HEK293T (cell line): ENCODE measurements at regions not wholly inside any gene's neighbourhood (a gene's known extent, or its start where the extent isn't known, plus 50 kb on each side); places are given as distances from the start of the nearest gene placed in this dataset.

ENCODE experiments used
- ARNT ChIP-seq: fragments of 450-650 bp; IDR thresholded peaks from 2 replicates; pipeline ENCODE4 v1.6.1; 2017; ENCODE audit warnings: mild to moderate bottlenecking
- BHLHE40 ChIP-seq: fragments of 450-650 bp; IDR thresholded peaks from 2 replicates; pipeline ENCODE4 v1.6.1; 2016; ENCODE audit warnings: mild to moderate bottlenecking, moderate library complexity, borderline replicate concordance
- CTBP1 ChIP-seq: fragments of 450-650 bp; IDR thresholded peaks from 2 replicates; pipeline ENCODE4 v1.6.1; 2016; ENCODE audit warnings: borderline replicate concordance
- ELF4 ChIP-seq: fragments of 450-650 bp; IDR thresholded peaks from 2 replicates; pipeline ENCODE4 v1.6.1; 2017; ENCODE audit warnings: antibody characterized with exemption
- FOXA1 ChIP-seq: fragments of 450-650 bp; IDR thresholded peaks from 2 replicates; pipeline ENCODE4 v1.6.1; 2016; ENCODE audit warnings: mild to moderate bottlenecking
- FOXM1 ChIP-seq: fragments of 450-650 bp; IDR thresholded peaks from 2 replicates; pipeline ENCODE4 v1.6.1; 2017; ENCODE audit warnings: mild to moderate bottlenecking, borderline replicate concordance
- HDGF ChIP-seq: fragments of 450-650 bp; IDR thresholded peaks from 2 replicates; pipeline ENCODE4 v1.6.1; 2017; ENCODE audit warnings: antibody characterized with exemption, borderline replicate concordance
- LEF1 ChIP-seq: fragments of 450-650 bp; IDR thresholded peaks from 2 replicates; pipeline ENCODE4 v1.6.1; 2017; ENCODE audit warnings: mild to moderate bottlenecking, borderline replicate concordance
- SP1 ChIP-seq: fragments of 450-650 bp; IDR thresholded peaks from 2 replicates; pipeline ENCODE4 v1.6.1; 2017

DNA sequence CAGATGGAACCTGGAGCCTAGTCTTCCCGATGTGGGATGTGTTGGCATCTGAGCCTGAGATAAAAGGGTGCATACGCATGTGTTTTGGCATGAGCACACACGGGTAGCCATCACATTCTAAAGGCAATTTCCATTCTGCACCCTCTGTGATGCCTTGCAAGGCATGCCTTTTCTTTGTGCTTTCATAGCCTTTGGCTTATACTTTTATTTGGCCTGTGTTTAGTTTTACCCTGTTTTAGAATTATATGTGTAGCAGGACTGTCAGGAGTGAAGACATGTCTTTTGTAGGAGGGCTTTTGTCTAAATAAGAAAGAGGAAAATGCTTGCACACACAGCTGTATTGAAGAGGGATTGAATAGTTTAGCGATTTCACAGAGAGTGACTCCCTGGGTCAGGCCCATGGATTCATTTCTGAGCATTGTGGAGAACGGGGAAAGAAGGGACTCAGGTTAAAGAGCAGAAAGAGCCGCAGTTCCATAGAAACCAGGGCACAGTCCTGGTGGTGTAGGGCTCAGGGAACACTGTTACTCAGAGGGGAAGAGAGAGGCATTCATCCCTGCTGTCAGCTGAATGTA lies 530.2 kb downstream of the DHX35 start:
- TF ChIP-seq SP1 = no peak
- no peak for TF ChIP-seq BHLHE40
- TF ChIP-seq LEF1 = no peak
- TF ChIP-seq ELF4 = no peak
- no peak for TF ChIP-seq HDGF
- no peak for TF ChIP-seq CTBP1
- no peak for TF ChIP-seq ARNT
- no peak for TF ChIP-seq FOXA1
- no peak for TF ChIP-seq FOXM1
